CD4-positive, alpha-beta T cell treated with Interleukin-4 for 4 hours (primary cell): ENCODE measurements at regions not wholly inside any gene's neighbourhood (a gene's known extent, or its start where the extent isn't known, plus 50 kb on each side); places are given as distances from the start of the nearest gene placed in this dataset.

Source experiments
- DNase-seq: peaks from one replicate; pipeline ENCODE4 v3.0.0-alpha.2; 2020

DNA sequence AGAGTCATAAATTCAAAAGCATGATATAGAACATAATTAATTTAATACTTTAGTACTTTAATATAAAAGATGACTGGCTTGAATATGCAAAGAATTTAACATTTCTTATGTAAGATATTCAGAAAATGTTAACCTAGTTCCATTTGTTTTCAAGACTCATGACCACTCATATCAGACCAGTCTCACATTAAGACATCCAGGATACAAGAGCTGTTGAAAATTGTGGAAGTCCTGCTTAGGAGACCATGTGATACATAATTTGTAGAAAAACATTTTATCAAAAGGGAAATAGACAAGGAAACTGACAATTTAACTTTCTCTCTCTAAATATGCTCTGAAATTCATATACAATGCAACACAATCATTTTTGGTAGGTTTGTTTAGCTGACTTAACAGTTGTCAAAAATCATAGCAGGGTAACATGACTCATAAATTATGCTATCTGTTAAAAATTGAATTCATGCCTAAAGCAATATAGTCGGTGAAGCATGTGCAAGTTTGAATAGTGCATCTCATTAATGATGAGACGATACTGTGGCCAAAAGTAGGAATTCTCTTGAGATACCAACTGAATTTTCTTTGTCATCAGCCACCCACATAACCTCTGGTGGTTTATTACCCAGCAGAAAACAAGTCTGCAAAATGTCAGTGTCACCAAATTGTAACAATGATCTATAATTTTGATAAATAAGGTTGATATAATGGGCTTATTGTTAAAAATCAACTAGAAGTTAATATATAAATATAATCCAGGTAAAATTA lies 211.4 kb downstream of the GASK1B start:
- no peak for DNase-seq

DNA sequence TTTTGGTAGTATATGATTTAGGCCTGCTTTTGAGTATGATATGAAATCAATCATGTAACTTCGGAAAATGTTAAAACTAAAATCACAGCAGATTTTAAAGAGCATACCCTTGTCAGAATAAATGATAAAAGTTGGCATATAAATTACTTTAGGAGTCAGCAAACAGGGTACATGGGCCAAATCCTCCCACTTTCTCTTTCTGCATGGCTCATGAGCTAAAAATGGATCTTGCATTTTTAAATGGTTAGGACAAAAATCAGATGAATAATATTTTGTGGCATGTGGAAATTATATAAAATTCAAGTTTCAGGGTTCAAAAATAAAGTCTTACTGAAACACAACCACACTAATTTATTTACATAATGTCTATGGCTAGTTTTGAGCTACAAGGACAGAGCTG lies 214.9 kb downstream of the GASK1B start:
- DNase-seq = no peak

- no peak for DNase-seq
Measured at GRCh38 chr4:157942017-157942416, 230.8 kb downstream of the GASK1B start.

DNA sequence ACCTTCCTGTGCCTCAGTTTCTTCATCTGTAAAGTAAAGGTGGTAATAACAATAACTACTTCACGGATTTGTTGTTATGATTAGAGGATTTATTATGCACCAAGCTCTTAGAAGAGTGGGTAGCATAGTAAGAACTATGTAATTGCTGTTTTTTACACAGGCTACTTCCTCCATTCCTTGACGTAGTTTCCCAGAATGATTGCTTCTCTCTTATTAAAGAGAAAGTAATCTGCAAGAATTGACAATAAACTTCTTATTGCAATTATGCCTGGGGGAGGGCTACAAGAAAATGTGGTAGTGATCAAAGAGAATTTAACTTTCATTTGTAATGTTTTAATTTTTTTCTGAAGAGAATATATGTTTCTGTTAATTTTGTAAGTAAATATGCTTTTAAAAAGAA lies 238.7 kb downstream of the GASK1B start:
- DNase-seq = no peak

DNA sequence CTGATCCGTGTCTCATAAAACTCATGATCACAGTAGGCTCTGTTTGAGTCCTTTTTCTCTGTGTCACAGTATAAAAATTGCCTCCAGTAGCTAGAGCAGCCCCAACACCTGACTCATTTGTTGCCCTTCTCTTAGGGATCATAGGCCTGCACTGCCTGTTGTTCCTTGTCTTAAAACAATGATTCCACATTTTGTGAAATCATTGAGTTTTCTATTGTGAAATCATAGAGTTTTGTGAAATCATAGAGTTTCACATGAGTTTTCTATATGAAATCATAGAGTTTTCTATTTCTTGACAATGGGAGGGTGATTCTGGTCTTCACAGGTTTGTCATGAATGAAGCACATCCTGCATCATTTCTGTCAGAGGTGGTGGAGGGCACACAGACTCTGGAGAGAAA lies 239.9 kb downstream of the GASK1B start:
- no peak for DNase-seq

DNA sequence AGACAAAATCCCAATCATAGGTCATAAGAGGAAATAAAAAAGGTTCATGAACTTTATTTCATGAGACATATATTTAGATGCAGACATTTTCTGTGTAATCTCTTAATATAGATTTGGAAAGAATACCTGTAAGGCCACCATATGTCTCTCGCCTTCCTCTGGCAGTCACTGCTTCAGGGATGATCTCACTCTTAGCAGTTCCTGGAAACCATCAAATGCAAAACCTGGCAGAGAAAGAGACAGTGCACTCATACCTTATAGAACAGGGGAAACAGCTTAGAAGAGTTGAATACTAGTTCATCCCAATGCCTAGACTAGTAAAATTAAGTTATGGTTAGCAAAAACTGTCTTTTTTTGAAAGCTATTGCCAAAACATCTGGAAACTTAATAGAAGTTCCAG lies 243.3 kb downstream of the GASK1B start:
- DNase-seq = no peak

GRCh38 chr4:157918036-157918832 lies 254.6 kb downstream of the GASK1B start:
- DNase-seq = no peak

DNA sequence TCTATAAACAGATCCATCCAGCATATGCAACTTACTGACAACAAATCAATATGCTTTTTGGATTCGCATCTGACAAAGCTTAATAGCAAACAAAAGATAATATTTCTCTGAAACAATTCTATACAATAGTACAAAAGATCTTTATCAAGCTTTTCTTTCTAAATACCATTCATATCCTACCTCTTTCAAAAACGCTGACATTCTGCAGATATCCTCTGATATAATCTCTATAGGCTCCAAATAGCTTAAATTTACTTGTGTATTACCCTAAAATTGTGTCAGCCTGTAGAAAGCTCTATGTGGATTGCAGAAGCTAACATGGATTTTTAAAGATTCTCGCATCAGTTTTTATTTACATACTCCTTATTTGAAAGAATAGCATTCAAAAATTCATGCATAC lies 260.6 kb downstream of the GASK1B start:
- no peak for DNase-seq

- no peak for DNase-seq
Measured at GRCh38 chr4:157911662-157912061, 261.2 kb downstream of the GASK1B start.

DNA sequence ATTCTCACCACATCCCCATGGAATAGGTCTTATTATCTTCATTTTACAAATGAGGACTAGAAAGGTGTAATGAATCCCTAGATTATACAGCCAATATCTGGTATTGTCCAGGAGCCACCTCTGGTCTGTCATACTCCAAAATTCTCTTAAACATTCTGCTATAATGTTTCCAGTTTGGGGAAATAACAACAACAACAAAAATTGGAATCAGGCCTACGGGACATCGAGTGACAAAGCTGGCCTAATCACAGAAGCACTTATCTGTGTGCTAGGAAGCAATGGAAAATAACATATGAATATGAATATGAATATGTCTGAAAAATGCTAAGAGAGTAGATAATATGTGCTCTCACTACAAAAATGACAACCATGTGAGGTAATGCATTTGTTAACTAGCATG lies 264.1 kb downstream of the GASK1B start:
- DNase-seq = no peak

DNA sequence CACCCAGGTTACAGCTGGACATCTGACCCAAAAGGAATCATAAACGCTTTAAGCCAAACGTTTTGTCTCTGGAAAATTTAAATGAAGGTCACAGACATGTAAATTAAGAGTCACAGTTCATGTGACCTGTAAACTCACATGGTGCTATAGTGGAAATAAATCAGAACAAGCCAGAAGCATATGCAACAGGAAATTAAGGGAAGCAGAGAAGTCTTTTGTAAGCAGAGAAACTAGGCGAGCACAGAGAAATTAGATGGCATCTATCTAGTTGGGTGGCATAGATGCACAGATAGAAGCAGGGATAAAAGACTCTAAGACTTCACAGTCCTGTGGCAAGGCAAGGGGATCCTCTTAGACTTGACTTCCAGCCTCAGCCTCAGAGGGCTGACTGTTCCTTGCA lies 264.8 kb downstream of the GASK1B start:
- no peak for DNase-seq

DNA sequence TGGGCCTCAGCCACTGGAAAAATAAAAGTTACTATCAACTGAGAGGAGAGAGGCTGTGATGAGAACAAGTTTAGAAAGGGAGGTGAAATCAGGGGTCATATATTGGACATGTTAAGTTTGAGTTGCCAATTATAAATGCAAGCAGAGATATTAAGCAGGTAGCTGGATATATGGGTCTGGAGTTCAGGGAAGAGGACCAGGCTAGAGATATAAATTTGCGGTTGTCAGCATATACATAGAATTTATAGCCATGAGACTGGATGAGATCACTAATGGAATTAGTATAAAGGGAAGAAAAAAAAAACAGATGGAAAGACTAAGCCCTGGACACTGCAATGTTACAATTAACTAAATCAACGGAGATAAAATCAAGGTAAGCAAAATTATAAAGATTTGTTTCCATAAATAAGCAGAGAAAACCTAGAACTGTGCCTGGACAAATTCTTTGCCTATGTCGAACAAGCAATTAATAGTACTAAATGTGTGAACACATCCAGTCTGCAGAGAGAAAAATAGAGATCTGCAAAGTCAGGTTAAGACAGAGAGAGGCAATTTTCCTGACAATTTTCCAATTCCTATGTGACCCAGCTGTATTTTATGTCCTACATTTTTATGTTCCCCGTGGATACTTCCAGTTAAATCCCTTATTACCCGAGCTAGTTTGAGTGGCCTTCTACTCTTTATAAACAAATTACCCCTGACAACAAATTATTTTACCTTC lies 265.4 kb downstream of the GASK1B start:
- DNase-seq = no peak

DNA sequence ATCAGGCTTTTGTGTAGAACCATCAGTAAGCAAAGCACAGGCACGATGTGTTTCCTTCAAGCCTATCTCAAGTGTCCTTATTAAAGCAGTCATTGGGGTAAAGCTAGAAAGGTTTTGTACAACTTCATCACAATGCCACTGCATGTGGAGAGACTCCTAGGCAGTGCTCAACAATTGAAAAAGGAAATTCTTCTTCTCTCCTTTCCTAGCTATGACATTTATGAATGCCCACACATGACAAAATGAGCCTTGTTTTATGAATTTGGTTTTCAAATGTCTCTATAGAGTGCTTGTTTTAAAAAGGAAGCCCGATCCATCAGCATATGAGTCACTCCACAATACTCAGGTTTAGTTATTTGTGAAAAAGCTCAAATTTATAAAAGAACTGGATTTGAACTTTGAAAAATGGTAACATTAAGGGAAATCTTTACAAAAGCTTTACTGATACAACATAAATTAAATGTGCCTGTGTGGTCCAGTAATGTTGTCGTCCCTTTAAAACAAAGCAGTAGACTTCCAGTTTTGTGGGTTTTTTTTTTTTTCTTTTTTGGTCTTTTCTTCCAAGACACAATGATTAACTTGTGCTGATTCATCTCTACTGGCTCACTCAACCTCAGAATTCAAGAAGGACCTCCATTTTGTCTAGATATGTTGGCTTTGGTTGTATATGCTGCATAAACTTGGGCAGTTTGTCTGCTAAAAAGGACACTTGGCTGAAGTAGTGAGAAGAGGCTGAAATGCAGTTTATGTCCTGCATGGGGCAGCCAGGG lies 273.8 kb downstream of the GASK1B start:
- DNase-seq = no peak

DNA sequence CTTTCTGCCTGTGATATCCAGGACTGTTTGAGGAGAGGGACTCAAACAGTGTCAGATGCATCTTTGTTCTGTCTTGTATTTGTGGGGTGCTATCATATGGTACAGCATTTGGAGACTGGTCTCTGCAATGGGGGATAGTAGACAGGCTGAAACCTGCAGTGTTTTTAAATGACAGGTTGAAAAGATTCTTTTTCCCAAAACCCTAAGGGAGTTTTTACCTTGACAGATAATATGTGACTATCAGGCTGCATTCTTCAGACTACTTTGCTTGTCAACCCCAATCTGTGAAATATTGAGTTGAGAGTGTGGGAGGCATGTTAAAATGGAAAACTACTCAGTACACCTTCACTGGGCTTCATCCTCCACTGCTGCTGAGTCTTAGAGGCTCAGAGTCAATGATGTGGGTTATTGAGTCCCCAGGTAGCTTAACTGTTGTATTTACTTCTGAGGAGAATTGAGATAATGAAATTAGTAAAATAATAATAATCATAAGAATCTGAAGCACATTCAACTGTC lies 274.9 kb downstream of the GASK1B start:
- DNase-seq = no peak

- no peak for DNase-seq
Measured at GRCh38 chr4:157896726-157897125, 276.1 kb downstream of the GASK1B start.

- no peak for DNase-seq
Measured at GRCh38 chr4:157895205-157895604, 277.6 kb downstream of the GASK1B start.

DNA sequence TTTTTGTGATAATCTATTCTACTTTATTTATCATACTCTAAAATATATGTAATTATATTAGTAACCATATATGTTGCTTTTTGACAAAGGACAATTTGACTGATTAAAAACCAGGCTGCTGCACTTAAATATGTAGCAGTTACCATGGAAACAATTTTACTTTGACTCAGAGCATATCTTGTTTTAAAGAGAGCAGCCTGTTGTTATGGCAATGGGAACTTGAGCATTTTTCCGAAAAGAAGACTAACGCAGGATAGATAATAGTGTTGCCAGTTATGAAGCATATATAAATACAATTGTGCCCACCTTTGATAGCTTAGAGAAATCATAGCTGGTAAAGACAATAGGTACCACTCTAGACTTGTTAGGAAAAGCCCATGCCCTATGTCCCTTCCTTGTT lies 283.0 kb downstream of the GASK1B start:
- DNase-seq = no peak

DNA sequence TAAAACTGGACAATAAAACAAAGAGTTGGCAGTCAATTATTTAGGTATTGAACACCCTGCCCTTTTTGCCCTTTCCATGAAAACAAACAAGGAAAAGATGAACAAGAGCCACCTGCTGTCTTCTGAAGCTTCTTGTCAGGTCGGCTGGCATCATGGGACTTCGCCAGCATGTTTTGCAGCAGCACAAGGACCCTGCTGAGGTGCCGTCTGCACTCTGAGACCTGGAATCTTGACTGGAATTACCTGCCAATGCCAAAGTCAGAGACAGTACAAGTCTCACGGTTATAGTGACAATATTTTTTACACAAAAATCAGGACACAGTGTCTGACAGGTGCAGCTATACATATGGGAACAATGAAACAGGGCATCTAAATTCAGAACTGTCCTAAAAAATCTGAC lies 284.5 kb downstream of the GASK1B start:
- no peak for DNase-seq

DNA sequence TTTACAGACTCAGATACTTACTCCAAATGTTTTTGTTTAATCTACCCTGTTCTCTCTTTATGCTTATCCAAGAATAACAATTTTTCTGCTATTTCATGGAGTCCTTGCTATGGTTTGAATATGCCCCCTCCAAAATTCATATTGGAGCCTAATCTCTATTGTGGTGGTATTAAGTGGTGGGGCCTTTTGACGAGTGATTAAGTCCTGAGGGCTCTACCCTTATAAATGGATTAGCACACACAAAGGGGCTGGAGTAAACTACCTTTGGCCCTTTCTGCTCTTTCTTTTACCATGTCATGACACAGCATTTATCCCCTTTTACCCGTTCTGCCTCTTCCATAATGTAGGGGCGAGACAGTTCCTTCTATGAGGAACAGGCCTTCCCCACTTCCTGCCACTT lies 285.5 kb downstream of the GASK1B start:
- no peak for DNase-seq

GRCh38 chr4:157886645-157887044 lies 286.2 kb downstream of the GASK1B start:
- no peak for DNase-seq

GRCh38 chr4:157885811-157886210 lies 287.0 kb downstream of the GASK1B start:
- DNase-seq = no peak

GRCh38 chr4:157882901-157883300 lies 289.9 kb downstream of the GASK1B start:
- DNase-seq = no peak

- DNase-seq = no peak
Measured at GRCh38 chr4:157880761-157881160, 292.1 kb downstream of the GASK1B start.
